GM12874 (cell line): ENCODE measurements at regions not wholly inside any gene's neighbourhood (a gene's known extent, or its start where the extent isn't known, plus 50 kb on each side); places are given as distances from the start of the nearest gene placed in this dataset.

Source experiments
- CTCF ChIP-seq: IDR thresholded peaks from 2 replicates; pipeline ENCODE4 v1.5.1; 2011; ENCODE audit warnings: low read depth, mild to moderate bottlenecking, control low read depth, low read length, moderate library complexity; ENCODE audit not compliant: insufficient read depth

- no peak for TF ChIP-seq CTCF
Observed at GRCh38 chr2:215793747-215794595, 219.4 kb downstream of the MREG start.

- no peak for TF ChIP-seq CTCF
Observed at GRCh38 chr2:215791481-215791937, 221.8 kb downstream of the MREG start.

GRCh38 chr2:215790523-215791421 is 222.6 kb downstream of the MREG start:
- no peak for TF ChIP-seq CTCF

GRCh38 chr2:215787565-215788178 is 225.7 kb downstream of the MREG start:
- no peak for TF ChIP-seq CTCF

GRCh38 chr2:215787025-215787424 is 226.3 kb downstream of the MREG start:
- no peak for TF ChIP-seq CTCF

GRCh38 chr2:215784371-215784783 is 229.0 kb downstream of the MREG start:
- TF ChIP-seq CTCF: no peak

GRCh38 chr2:215782965-215783364 is 230.4 kb downstream of the MREG start:
- no peak for TF ChIP-seq CTCF
